Endothelial cell of umbilical vein (primary cell): ENCODE measurements at regions not wholly inside any gene's neighbourhood (a gene's known extent, or its start where the extent isn't known, plus 50 kb on each side); places are given as distances from the start of the nearest gene placed in this dataset.

Source experiments
- BruUV-seq: library from RNA; stranded (reverse); fragments of 400-500 nt; replicated peaks from 2 replicates; lab custom pipeline; 2021; lab: Mats Ljungman, UMichigan
- CTCF ChIA-PET: fragments of 300-600, 350-600 bp; sonication (Branson Sonifier 250); formaldehyde crosslinking; loops from one replicate; lab custom pipeline; 2021; ENCODE audit warnings: antibody characterized with exemption, inconsistent platforms; lab: Charles Lee
- POLR2A ChIA-PET: fragments of 300-600, 350-600 bp; sonication (Branson Sonifier 250); formaldehyde crosslinking; loops from one replicate; lab custom pipeline; 2021; ENCODE audit warnings: antibody characterized with exemption, inconsistent platforms; lab: Charles Lee
- DNase-seq: peaks from one replicate; pipeline ENCODE4 v3.0.0-alpha.2; 2011; ENCODE audit warnings: low read depth, low spot score
- FAIRE-seq: peaks from 2 replicates; lab custom pipeline; 2011; peaks lifted over from hg19 to GRCh38; lab: Jason Lieb, UNC
- H2AFZ ChIP-seq: 2 replicates; pipeline ENCODE4 v1.6.0; 2012; ENCODE audit warnings: low read depth, low read length, control low read depth, inconsistent platforms
- H3K27ac ChIP-seq: 2 replicates; pipeline ENCODE4 v1.5.1; 2011; ENCODE audit warnings: low read depth, mild to moderate bottlenecking, control low read depth, low read length, moderate library complexity; ENCODE audit not compliant: insufficient read depth
- H3K27me3 ChIP-seq, 2 experiments: 2 replicates each; pipeline versions ENCODE4 v1.6.0 to v1.6.1; 2011; ENCODE audit warnings: low read length in 2 of 2, mixed read lengths in 1 of 2; ENCODE audit not compliant: control insufficient read depth in 2 of 2, insufficient read depth in 2 of 2
- H3K36me3 ChIP-seq, 2 experiments: 2 replicates in 1 of 2; 3 replicates in 1 of 2; pipeline ENCODE4 v1.5.1; 2011; ENCODE audit warnings: low read length in 2 of 2, mild to moderate bottlenecking in 1 of 2, moderate library complexity in 1 of 2; ENCODE audit not compliant: control insufficient read depth in 2 of 2, insufficient read depth in 2 of 2; ENCODE audit errors: extremely low read depth in 1 of 2
- H3K4me1 ChIP-seq: 3 replicates; pipeline ENCODE4 v1.5.1; 2011; ENCODE audit warnings: mild to moderate bottlenecking, low read length; ENCODE audit not compliant: control insufficient read depth, insufficient read depth; ENCODE audit errors: extremely low read depth
- H3K4me2 ChIP-seq: 2 replicates; pipeline ENCODE4 v1.6.1; 2011; ENCODE audit warnings: low read length, control low read depth, mixed read lengths; ENCODE audit not compliant: insufficient read depth
- H3K4me3 ChIP-seq, 3 experiments: fragments of 200-600 bp in 1 of 3; sonication (generic), shearing (Covaris generic) in 1 of 3; replicated peaks in 1 of 3; 2 replicates each; pipeline ENCODE4 v1.5.1; 2011 to 2016; ENCODE audit warnings: control low read depth in 3 of 3, low read length in 3 of 3, mild to moderate bottlenecking in 2 of 3, inconsistent platforms in 1 of 3, low read depth in 1 of 3, moderate library complexity in 1 of 3; ENCODE audit not compliant: insufficient read depth in 1 of 3
- H3K79me2 ChIP-seq: 2 replicates; pipeline ENCODE4 v1.6.0; 2012; ENCODE audit warnings: low read length, inconsistent platforms; ENCODE audit not compliant: control insufficient read depth, insufficient read depth
- H3K9ac ChIP-seq: replicated peaks from 2 replicates; pipeline ENCODE3; 2011; ENCODE audit warnings: low read length, control low read depth; ENCODE audit not compliant: insufficient read depth; ENCODE audit errors: extremely low read depth
- H3K9me1 ChIP-seq: replicated peaks from 3 replicates; pipeline ENCODE4 v1.6.0; 2011; ENCODE audit warnings: mild to moderate bottlenecking, low read length; ENCODE audit not compliant: control insufficient read depth, insufficient read depth; ENCODE audit errors: extremely low read depth
- H3K9me3 ChIP-seq: replicated peaks from 2 replicates; pipeline ENCODE4 v1.5.1; 2012; ENCODE audit warnings: low read length, inconsistent platforms; ENCODE audit not compliant: control insufficient read depth, insufficient read depth
- H4K20me1 ChIP-seq: replicated peaks from 2 replicates; pipeline ENCODE3; 2011; ENCODE audit warnings: mild to moderate bottlenecking, low read length; ENCODE audit not compliant: control insufficient read depth, insufficient read depth; ENCODE audit errors: extremely low read depth
- EZH2 ChIP-seq: IDR thresholded peaks from 2 replicates; pipeline ENCODE4 v1.6.1; 2012; ENCODE audit warnings: borderline replicate concordance, low read depth, mild to moderate bottlenecking, moderate library complexity, low read length, inconsistent platforms; ENCODE audit not compliant: severe bottlenecking
- FOS ChIP-seq: IDR thresholded peaks from 2 replicates; pipeline ENCODE4 v1.6.1; 2011; ENCODE audit warnings: mild to moderate bottlenecking, low read length, moderate library complexity, borderline replicate concordance; ENCODE audit not compliant: insufficient read depth
- GATA2 ChIP-seq: IDR thresholded peaks from 2 replicates; pipeline ENCODE4 v1.7.0; 2011; ENCODE audit warnings: low read depth, mild to moderate bottlenecking, moderate library complexity, mixed read lengths, low read length; ENCODE audit not compliant: insufficient read length, insufficient read depth
- JUN ChIP-seq: IDR thresholded peaks from 2 replicates; pipeline ENCODE4 v1.6.1; 2011; ENCODE audit warnings: borderline replicate concordance, low read depth; ENCODE audit not compliant: insufficient read length, insufficient read depth
- MYC ChIP-seq: IDR thresholded peaks from one replicate; pipeline ENCODE4 v1.6.1; 2011; ENCODE audit warnings: mild to moderate bottlenecking, low read depth, low read length
- POLR2A ChIP-seq: IDR thresholded peaks from 2 replicates; pipeline ENCODE4 v1.6.1; 2012; ENCODE audit warnings: low read depth, mild to moderate bottlenecking, control low read depth, low read length
- POLR2AphosphoS5 ChIP-seq: IDR thresholded peaks from 2 replicates; pipeline ENCODE4 v1.6.1; 2012; ENCODE audit warnings: low read depth, mild to moderate bottlenecking, control low read depth, low read length, moderate library complexity; ENCODE audit not compliant: insufficient read depth
- dilution Hi-C: fragments of 300-500 bp; cut with MboI; formaldehyde crosslinking; loops from one replicate; pipeline ENCODE4 v1.15.0; 2019; ENCODE audit warnings: low sequenced_read_pairs; ENCODE audit not compliant: extremely low pct_ligation_motif_present
- intact Hi-C: fragments of 100-400 bp; cut with micrococcal nuclease; formaldehyde crosslinking; loops from one replicate; pipeline ENCODE4 v1.10.0; 2022
- TF ChIP-seq, protein P1 (sequence below): IDR thresholded peaks from 2 replicates; pipeline ENCODE4 v1.6.1; 2011; ENCODE audit not compliant: insufficient read depth, insufficient read length
- TF ChIP-seq, protein P2 (sequence below), 2 donors: IDR thresholded peaks; 1 replicate in 1 of 2; 2 replicates in 1 of 2; pipeline ENCODE4 v1.5.1; 2011; ENCODE audit warnings: low read length in 2 of 2, mild to moderate bottlenecking in 2 of 2, moderate library complexity in 2 of 2, control low read depth in 1 of 2, inconsistent platforms in 1 of 2, low read depth in 1 of 2; ENCODE audit not compliant: insufficient read depth in 1 of 2; ENCODE audit errors: extremely low read depth in 1 of 2

DNA sequence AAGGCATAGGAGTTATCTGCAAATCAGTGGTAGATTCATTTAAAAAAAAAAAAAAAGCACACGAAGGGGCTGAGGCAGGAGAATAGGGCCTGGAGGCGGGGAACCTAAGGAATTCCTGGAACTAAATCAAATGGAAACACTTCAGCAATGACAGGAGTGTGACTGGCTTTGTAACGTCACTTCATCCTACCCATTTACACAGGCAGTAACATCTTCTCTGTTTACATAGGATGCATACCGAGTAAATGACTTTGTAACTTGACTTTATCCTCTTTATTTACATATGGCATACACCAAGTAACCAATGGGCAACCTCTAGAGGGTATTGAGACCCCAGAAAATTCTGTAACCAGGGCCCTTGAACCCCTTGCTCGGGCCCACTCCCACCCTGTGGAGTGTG lies 56.4 kb upstream of the IYD start:
- no peaks in the 10 kb centered on the region for H3K9me3 ChIP-seq
- FAIRE-seq: no peak
- dilution Hi-C loops: no loop called here
- H3K4me3 ChIP-seq: no peak overlapping the region
- POLR2A ChIA-PET: no interaction called here
- TF ChIP-seq EZH2: no peak
- no peak for TF ChIP-seq GATA2
- TF ChIP-seq, protein P1, sequence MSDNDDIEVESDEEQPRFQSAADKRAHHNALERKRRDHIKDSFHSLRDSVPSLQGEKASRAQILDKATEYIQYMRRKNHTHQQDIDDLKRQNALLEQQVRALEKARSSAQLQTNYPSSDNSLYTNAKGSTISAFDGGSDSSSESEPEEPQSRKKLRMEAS: no peak
- TF ChIP-seq POLR2A: no peak
- no peak for TF ChIP-seq JUN
- intact Hi-C loops: no loop called here
- H3K79me2 ChIP-seq: no peaks in the 10 kb centered on the region
- H3K4me1 ChIP-seq: no peaks in the 10 kb centered on the region
- H4K20me1 ChIP-seq: no peaks in the 10 kb centered on the region
- H3K4me2 ChIP-seq: no peak overlapping the region
- H3K9me1 ChIP-seq: no peaks in the 10 kb centered on the region
- H3K9ac ChIP-seq: no peak overlapping the region
- BruUV-seq: no TSS peak
- H3K27me3 ChIP-seq: no peaks in the 10 kb centered on the region
- no peak overlapping the region for H2AFZ ChIP-seq
- CTCF ChIA-PET: no interaction called here
- H3K36me3 ChIP-seq: no peaks in the 10 kb centered on the region
- H3K27ac ChIP-seq: no peak overlapping the region
- no peak for DNase-seq

DNA sequence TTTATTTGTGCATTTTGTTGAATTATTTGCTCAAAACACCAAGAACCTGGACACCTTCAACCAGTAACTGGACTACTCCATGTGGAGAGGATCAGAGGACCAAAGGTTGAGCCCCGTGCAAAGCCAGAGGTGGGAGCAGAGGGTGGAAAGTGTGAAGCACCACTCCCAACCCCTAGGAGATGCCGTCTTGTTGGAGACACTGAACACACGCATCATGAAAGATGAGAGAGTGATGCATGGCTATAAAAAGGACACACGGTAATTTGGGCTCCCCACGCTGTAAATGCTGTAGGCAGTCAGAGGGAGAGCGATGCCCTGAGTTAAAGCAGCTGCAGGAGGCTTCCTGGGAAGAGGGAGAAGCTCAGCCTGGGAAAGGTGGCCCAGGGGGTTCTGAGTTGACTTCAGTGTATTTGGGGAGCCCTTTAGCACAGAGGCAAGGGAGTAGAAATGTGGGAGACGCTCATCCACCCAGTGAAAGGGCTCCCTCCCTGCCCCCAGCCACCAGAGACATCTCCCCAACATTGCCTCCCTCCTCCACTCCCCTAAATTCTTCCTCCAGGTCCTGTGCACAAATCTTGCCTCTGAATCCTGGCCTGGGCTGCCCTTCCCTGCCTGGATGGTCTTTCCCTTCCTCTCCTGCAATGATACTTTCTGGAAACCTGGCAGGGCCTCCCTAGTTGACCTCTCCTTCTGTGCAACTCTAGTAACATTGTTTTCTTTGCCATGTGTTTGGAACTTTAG lies 55.8 kb upstream of the IYD start:
- TF ChIP-seq EZH2 (no peak), FOS (no peak), GATA2 (no peak), JUN (no peak), MYC (no peak), POLR2AphosphoS5 (no peak), POLR2A (no peak)
- TF ChIP-seq, protein P2, sequence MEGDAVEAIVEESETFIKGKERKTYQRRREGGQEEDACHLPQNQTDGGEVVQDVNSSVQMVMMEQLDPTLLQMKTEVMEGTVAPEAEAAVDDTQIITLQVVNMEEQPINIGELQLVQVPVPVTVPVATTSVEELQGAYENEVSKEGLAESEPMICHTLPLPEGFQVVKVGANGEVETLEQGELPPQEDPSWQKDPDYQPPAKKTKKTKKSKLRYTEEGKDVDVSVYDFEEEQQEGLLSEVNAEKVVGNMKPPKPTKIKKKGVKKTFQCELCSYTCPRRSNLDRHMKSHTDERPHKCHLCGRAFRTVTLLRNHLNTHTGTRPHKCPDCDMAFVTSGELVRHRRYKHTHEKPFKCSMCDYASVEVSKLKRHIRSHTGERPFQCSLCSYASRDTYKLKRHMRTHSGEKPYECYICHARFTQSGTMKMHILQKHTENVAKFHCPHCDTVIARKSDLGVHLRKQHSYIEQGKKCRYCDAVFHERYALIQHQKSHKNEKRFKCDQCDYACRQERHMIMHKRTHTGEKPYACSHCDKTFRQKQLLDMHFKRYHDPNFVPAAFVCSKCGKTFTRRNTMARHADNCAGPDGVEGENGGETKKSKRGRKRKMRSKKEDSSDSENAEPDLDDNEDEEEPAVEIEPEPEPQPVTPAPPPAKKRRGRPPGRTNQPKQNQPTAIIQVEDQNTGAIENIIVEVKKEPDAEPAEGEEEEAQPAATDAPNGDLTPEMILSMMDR (IDR thresholded peaks at IDR 0.05; ENCODE audit: extremely low read depth in 1 of 2, insufficient read depth in 1 of 2, low read depth in 1 of 2, low read length in 2 of 2): no peak
- TF ChIP-seq, protein P1: no peak
- H3K9ac ChIP-seq: no peak overlapping the region
- ChIA-PET POLR2A (no interaction called here), CTCF (interaction anchor here (1.2 kb wide), 1 partner anchor 242 kb away, joined by 3 read pairs; no protein-coding TSS in a partner anchor)
- intact Hi-C loops: no loop called here
- no peaks in the 10 kb centered on the region for H3K9me3 ChIP-seq
- H3K4me1 ChIP-seq: no peaks in the 10 kb centered on the region
- H3K27me3 ChIP-seq: no peaks in the 10 kb centered on the region
- no peak overlapping the region for H3K4me2 ChIP-seq
- FAIRE-seq (no peak), DNase-seq (no peak)
- H3K36me3 ChIP-seq: no peaks in the 10 kb centered on the region
- no peak overlapping the region for H3K4me3 ChIP-seq
- H3K79me2 ChIP-seq: no peaks in the 10 kb centered on the region
- H2AFZ ChIP-seq: no peak overlapping the region
- no TSS peak for BruUV-seq
- no peak overlapping the region for H3K27ac ChIP-seq
- dilution Hi-C loops: no loop called here
- no peaks in the 10 kb centered on the region for H4K20me1 ChIP-seq
- no peaks in the 10 kb centered on the region for H3K9me1 ChIP-seq
